ENCODE measurements at regions not wholly inside any gene's neighbourhood (a gene's known extent, or its start where the extent isn't known, plus 50 kb on each side); places are given as distances from the start of the nearest gene placed in this dataset.

- no peak for ATAC-seq
Measured at GRCh38 chr10:56561336-56561735, 200.3 kb upstream of the ZWINT start.

More at GRCh38 chr10:56561336-56561735, 200.3 kb upstream of the ZWINT start:
- no peaks in the 10 kb centered on the region for H3K4me1 ChIP-seq (ENCODE audit: insufficient read depth)
- H3K9me2 ChIP-seq (ENCODE audit: insufficient read depth), result peaks cover 6% of the 10 kb centered on the region; the same call in 1 of the 2 replicates
- no peak for DNase-seq (ENCODE audit: low spot score)
- Mint-ChIP-seq H3K27me3 (ENCODE audit: insufficient read depth, low read depth, poor library complexity) (peaks cover 1% of the 10 kb centered on the region), H3K27ac (no peak overlapping the region), H3K4me3 (no peak overlapping the region), H3K9me3 (no peaks in the 10 kb centered on the region), H3K4me1 (no peaks in the 10 kb centered on the region), H3K36me3 (ENCODE audit: low read depth) (no peaks in the 10 kb centered on the region)
- no peaks in the 10 kb centered on the region for H4K20me1 ChIP-seq (replicated peaks; ENCODE audit: insufficient read depth)
- no peak for TF ChIP-seq ZNF331 (CRISPR knock-in tag; IDR thresholded peaks at IDR 0.05; ENCODE audit: low read depth)
- no peak for TF ChIP-seq ETS1 (IDR thresholded peaks at IDR 0.05)
- no peak for TF ChIP-seq CREB1 (CRISPR knock-in tag; IDR thresholded peaks at IDR 0.05; ENCODE audit: low read depth)
- no peak for TF ChIP-seq POLR2AphosphoS5 (IDR thresholded peaks at IDR 0.05; ENCODE audit: low read depth)
- no peak for TF ChIP-seq REST (IDR thresholded peaks at IDR 0.05; ENCODE audit: unreplicated experiment)
- TF ChIP-seq JUNB (IDR thresholded peaks at IDR 0.05; ENCODE audit: unreplicated experiment), result no peak
- no peak for TF ChIP-seq ZNF114 (CRISPR knock-in tag; IDR thresholded peaks at IDR 0.05)
- no peak for TF ChIP-seq CTCF (conservative IDR thresholded peaks at IDR 0.05; ENCODE audit: low read depth in 2 of 2)
- no peak for TF ChIP-seq EZH2phosphoT487 (IDR thresholded peaks at IDR 0.05; ENCODE audit: unreplicated experiment)
- TF ChIP-seq ZNF462 (CRISPR knock-in tag; IDR thresholded peaks at IDR 0.05), result no peak
- no peak for TF ChIP-seq EZH2 (IDR thresholded peaks at IDR 0.05; ENCODE audit: low read depth, unreplicated experiment)
- no peak for TF ChIP-seq STAT1 (IDR thresholded peaks at IDR 0.05; ENCODE audit: unreplicated experiment)
- no peak for TF ChIP-seq NANOG (IDR thresholded peaks at IDR 0.05; ENCODE audit: borderline replicate concordance)
- H3K36me3 ChIP-seq (ENCODE audit: insufficient read depth), result no peaks in the 10 kb centered on the region
- H3F3A ChIP-seq (replicated peaks; ENCODE audit: low read depth), result no peaks in the 10 kb centered on the region
- no peaks in the 10 kb centered on the region for H3K79me2 ChIP-seq (replicated peaks; ENCODE audit: insufficient read depth)
- no peaks in the 10 kb centered on the region for H3K27me3 ChIP-seq (ENCODE audit: insufficient read depth)
- H2AFZ ChIP-seq, result no peak overlapping the region
- H3K4me2 ChIP-seq, result no peak overlapping the region
- H3K27ac ChIP-seq (ENCODE audit: low read depth), result no peak overlapping the region
- no peak overlapping the region for H3K4me3 ChIP-seq
